Fibroblast of skin of right quadriceps (primary cell): ENCODE measurements at regions not wholly inside any gene's neighbourhood (a gene's known extent, or its start where the extent isn't known, plus 50 kb on each side); places are given as distances from the start of the nearest gene placed in this dataset.

Experiments used
- DNase-seq: peaks from one replicate; pipeline ENCODE4 v3.0.0-alpha.2; 2013

GRCh38 chr12:5200278-5201087 lies 156.8 kb downstream of the KCNA5 start:
- DNase-seq, result peak; percentile 43

GRCh38 chr12:5201554-5202218 lies 158.0 kb downstream of the KCNA5 start:
- peak; percentile 82 for DNase-seq

DNA sequence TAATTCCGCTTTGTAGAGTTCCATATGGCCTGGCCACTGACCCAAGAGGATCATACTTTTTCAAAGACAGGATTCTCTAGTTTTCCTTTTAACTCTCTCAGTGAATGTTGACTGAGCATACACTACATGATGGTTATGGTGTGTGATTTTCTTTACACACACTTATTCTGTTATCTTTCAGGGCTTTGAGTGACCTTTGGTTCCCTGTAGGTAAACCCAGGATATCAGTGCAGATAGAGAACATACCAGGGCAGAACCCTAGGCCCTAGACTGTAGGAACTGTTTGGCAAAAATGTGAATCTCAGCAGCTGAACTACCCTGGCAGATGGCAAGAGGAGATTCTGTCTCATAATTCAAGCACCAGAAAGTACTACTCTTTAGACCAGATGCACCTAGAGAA lies 159.6 kb downstream of the KCNA5 start:
- DNase-seq, result no peak

GRCh38 chr12:5203720-5204119 lies 160.0 kb downstream of the KCNA5 start:
- DNase-seq, result no peak

DNA sequence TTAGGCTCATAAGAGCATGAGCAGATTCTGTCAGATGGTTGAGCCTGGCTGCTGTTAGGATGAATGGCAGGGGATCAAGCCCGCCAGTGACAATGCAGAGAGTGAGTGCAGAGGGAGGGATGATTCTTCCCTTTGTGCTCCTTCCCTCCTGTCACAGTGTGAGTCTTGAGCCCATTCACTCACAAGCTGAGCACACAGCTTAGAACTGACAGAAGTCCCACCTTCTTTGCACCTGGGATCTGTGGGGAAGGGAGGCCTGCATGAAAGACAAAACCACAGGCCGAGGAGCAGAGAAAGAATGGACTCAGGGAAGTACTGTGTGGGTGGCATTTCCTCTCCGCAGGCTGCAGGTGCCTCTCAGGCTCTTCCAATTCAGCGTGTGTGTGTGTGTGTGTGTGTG lies 160.6 kb downstream of the KCNA5 start:
- DNase-seq, result no peak

DNA sequence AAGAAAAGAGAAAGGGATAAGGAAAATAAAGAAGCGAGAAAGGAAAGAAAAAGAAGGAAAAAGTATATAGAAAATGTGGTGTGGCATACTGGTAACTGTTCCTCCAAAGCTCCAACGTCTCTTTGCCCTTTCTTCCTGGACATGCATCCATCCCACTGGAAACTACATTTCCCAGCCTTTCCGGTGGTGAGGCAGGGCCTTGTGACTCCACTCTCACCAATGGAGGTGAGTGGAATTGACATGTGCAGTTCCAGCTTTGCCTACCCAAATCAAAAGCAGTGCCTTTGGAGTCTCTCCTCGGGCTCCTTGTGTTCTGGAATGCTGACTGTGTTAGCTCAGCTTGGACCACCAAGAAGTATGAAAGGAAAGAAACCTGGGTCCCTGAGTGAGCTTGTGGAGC lies 161.2 kb downstream of the KCNA5 start:
- no peak for DNase-seq

GRCh38 chr12:5206401-5207175 lies 162.9 kb downstream of the KCNA5 start:
- DNase-seq, result no peak

GRCh38 chr12:5210179-5210922 lies 166.7 kb downstream of the KCNA5 start:
- DNase-seq, result no peak

DNA sequence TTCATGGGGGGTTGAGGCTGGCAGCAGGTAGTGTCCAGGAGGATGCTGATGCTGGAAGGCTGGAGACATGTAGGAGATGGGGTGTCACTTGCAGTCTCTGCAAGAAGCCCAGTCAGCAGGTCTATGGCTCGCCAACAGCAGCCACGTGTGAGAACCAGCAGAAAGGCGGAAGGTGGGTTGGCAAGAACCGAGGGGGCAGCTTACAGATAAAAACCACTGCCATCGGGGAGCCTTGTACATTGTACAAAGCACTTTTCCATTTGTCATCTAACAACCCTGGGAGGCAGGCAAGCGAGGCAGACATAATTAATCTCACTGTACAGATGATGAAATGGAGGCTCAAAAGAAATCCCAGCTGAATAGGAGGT lies 167.2 kb downstream of the KCNA5 start:
- DNase-seq, result no peak

DNA sequence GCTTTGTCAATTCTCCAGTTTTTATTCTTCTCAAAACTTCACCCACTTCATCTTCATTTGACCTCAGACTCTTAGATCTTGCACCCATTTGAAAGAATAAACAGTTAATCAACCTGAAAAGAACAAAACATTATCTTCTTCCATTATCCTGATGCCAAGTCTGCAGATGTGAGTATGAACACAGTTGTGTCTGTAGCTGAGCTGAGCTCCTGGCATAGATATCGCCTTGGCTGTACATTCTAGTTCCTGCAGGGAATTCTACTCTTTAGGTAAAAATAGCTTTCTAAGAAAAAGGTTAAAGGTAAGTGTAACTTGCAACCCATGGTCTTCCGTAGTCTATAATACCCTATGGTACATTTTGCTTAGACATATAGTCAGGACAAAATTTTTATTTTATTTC lies 169.7 kb downstream of the KCNA5 start:
- no peak for DNase-seq

DNA sequence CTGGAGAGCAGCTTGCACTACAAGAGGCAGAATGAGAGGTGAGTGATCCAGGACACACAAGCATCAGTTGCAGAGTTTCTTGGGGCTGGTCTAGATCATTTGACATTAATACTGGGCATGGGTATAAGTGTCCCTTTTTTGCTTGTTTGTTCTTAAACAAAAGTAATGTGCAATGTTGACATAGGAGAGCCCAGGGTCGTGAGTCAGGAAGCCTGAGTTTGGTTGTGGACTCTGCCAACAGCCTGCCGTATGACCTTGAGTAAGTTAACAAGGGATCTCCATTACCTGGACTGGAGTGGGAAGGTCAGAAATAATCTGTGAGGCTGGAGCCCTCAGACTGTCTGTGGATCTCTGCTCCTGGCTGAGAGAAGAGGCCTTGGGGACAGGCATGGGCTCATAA lies 170.3 kb downstream of the KCNA5 start:
- no peak for DNase-seq

DNA sequence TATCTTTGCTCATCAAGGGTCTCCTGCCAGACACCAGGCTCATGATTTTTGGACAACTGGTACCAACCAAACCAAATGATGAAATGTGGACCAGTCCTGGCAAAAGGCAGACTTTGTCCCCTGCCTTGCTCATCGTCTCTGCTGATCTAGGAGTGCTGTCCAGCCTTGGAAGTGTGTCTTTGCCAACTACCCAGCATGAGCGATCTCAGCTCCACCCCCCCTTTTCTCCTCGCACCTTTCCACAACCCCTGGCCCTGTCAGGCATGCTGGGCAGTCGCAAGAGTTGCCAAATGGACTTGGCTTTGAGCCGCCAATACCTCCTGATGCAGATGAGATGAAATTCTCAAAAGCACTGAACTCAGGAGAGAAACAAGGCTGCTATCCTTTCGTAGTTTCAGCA lies 174.3 kb downstream of the KCNA5 start:
- DNase-seq, result no peak

DNA sequence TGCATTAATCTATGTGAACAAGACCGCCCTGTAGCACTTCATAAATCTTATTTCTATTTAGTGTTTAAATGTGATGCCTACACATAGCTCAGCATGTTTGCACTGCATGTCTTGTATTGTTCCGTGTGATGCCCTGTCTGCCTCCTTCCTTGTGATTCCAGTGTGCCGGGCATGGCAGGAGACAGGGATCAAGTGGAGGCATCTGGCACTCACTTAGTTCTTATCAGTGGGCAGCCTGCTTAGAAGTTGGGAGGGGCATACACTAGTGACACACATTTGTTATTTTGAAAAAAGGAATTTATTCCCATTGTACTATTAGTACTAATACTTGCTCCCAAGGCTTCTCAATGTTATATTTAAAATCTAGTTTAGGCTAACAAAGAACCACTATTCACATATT lies 176.4 kb downstream of the KCNA5 start:
- DNase-seq, result no peak

- DNase-seq, result peak; percentile 36
Measured at GRCh38 chr12:5220835-5221234, 177.2 kb downstream of the KCNA5 start.

- peak; percentile 17 for DNase-seq
Measured at GRCh38 chr12:5222011-5222461, 178.4 kb downstream of the KCNA5 start.

DNA sequence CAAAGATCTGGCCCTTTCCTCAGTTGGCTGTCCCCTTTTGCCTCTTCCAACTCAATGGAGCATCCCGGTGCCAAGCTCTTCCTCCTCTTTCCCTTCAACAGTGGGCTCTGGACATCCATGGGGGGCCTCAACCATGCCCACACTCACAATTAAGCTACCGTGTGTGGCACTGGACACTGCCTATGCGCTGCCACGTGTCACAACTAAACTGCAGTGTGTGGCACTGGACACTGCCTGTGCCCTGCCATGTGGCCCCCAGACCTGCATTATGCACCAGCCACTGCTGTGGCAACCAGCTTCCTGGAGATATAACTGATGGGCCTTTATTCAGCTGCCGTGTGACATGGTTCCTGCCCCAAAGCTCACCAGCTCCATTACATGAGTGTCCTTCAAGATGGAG lies 179.1 kb downstream of the KCNA5 start:
- no peak for DNase-seq

GRCh38 chr12:5223881-5224280 lies 180.2 kb downstream of the KCNA5 start:
- DNase-seq, result no peak

GRCh38 chr12:5226581-5226980 lies 182.9 kb downstream of the KCNA5 start:
- no peak for DNase-seq

- no peak for DNase-seq
Measured at GRCh38 chr12:5227708-5228373, 184.2 kb downstream of the KCNA5 start.

DNA sequence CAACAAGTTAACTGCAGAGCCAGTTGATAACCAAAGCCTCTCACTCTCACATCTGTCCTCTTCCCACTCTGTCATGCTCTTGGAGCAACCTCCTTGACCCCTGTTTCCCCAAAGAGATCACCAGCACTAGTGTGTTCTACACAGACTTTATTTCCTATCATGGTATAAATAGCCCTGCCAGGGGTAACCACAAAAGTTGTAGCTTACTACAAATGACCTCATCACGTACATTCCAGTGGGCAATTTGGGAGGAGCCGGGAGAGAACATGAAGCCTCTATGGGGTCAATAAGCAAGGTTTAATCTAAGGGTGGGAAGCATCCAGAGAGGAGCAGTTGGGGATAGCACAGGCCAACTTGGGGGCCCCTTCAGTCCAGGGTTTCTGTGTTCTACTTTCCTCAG lies 186.5 kb downstream of the KCNA5 start:
- peak; percentile 78 for DNase-seq

- no peak for DNase-seq
Measured at GRCh38 chr12:5230861-5231260, 187.2 kb downstream of the KCNA5 start.

- no peak for DNase-seq
Measured at GRCh38 chr12:5232291-5232690, 188.6 kb downstream of the KCNA5 start.
